ENCODE measurements at regions not wholly inside any gene's neighbourhood (a gene's known extent, or its start where the extent isn't known, plus 50 kb on each side); places are given as distances from the start of the nearest gene placed in this dataset.
"Not testable (repeated sequence)": the region's sequence is repeated elsewhere in the genome, so short reads cannot be mapped to it uniquely, and the experiment has no call there.

DNA sequence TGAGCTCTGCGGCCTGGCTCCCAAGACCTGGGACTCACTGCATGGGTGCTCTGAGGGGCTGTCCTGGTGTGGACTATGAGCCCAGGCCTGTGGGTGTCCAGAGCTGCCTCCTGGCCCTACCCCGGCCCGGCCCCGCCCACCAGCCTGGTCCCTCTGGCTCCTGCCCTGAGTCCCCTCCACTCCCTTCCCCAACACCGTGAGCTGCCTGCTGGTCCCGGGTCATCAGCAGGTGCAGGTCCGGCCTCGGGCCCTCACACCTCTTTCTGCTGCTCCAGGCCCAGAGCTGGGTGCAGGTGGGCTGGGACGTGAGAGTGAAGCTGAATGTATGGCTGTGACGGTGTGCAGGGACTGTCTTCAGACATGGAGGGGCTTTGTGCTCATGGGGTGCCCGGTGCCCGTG, 193.7 kb downstream of the TMEM121 start:
- TF ChIP-seq SUZ12 (IDR thresholded peaks at IDR 0.05; ENCODE audit: extremely low read depth, insufficient read depth, insufficient read length); ZNF274 (IDR thresholded peaks at IDR 0.05; ENCODE audit: low read depth, low read length); YY1 (IDR thresholded peaks at IDR 0.05; ENCODE audit: insufficient read depth, insufficient read length): not testable (repeated sequence)

All from NT2/D1 (cell line).